Prostate gland (tissue), 2 donors: ENCODE measurements at regions not wholly inside any gene's neighbourhood (a gene's known extent, or its start where the extent isn't known, plus 50 kb on each side); places are given as distances from the start of the nearest gene placed in this dataset.

ENCODE experiments used
- DNase-seq: peaks from one replicate; pipeline ENCODE4 v3.0.0-alpha.2; 2019; ENCODE audit warnings: low spot score
- H3K27ac ChIP-seq, 2 donors: fragments of 200-600 bp; sonication (generic); 2 replicates each; pipeline ENCODE4 v1.5.1; 2017 to 2019
- H3K27me3 ChIP-seq: fragments of 200-600 bp; sonication (generic); replicated peaks from 2 replicates; pipeline ENCODE4 v1.5.1; 2019; ENCODE audit not compliant: insufficient read depth
- H3K36me3 ChIP-seq, 2 donors: fragments of 200-600 bp; sonication (generic); 1 replicate in 1 of 2; 2 replicates in 1 of 2; pipeline versions ENCODE4 v1.5.1 to v1.8.1; 2017 to 2019
- H3K4me1 ChIP-seq: fragments of 200-600 bp; sonication (generic); replicated peaks from 2 replicates; pipeline ENCODE4 v1.5.1; 2019
- H3K4me3 ChIP-seq, 2 donors: fragments of 200-600 bp; sonication (generic); 2 replicates each; pipeline ENCODE4 v1.5.1; 2017 to 2019
- H3K9me3 ChIP-seq: fragments of 200-600 bp; sonication (generic); 2 replicates; pipeline ENCODE4 v1.5.1; 2017
- CTCF ChIP-seq, 4 experiments: fragments of 200-600 bp in 2 of 4; fragments of 450-650 bp in 2 of 4; sonication (generic) in 2 of 4; IDR thresholded peaks; 1 replicate in 3 of 4; 2 replicates in 1 of 4; pipeline ENCODE4 v1.5.1; 2016 to 2019; ENCODE audit warnings: antibody characterized with exemption in 4 of 4, mild to moderate bottlenecking in 2 of 4, moderate library complexity in 2 of 4
- POLR2A ChIP-seq: fragments of 450-650 bp; IDR thresholded peaks from one replicate; pipeline ENCODE4 v1.6.1; 2016; ENCODE audit warnings: antibody characterized with exemption, mild to moderate bottlenecking
- POLR2AphosphoS5 ChIP-seq: sonication (generic); formaldehyde crosslinking; IDR thresholded peaks from one replicate; pipeline ENCODE4 v1.6.1; 2017; ENCODE audit warnings: antibody characterized with exemption
- WGBS: methylation state at CpG from one replicate; pipeline ENCODE4 v1.1.5; 2018; 5-methylcytosine and 5-hydroxymethylcytosine counted together
- intact Hi-C: fragments of 100-400 bp; cut with DNase I; formaldehyde crosslinking; loops from one replicate; pipeline ENCODE4 v1.14.2; 2022

- TF ChIP-seq CTCF (IDR thresholded peaks at IDR 0.05) (no peak), POLR2AphosphoS5 (no peak), POLR2A (no peak)
- Histone ChIP-seq H3K36me3 (no peaks in the 10 kb centered on the region), H3K27ac (no peak overlapping the region), H3K4me3 (no peak overlapping the region), H3K4me1 (peaks cover 4% of the 10 kb centered on the region), H3K9me3 (no peaks in the 10 kb centered on the region), H3K27me3 (no peaks in the 10 kb centered on the region)
- no peak for DNase-seq
- 65% methylated on average over 3 of the region's 3 CpGs for WGBS
- intact Hi-C loops, result no loop called here
Measured at GRCh38 chr2:67564076-67564475, 166.9 kb downstream of the ETAA1 start.

GRCh38 chr2:67564626-67565025 is 167.5 kb downstream of the ETAA1 start:
- Histone ChIP-seq H3K4me1 (peaks cover 4% of the 10 kb centered on the region), H3K9me3 (no peaks in the 10 kb centered on the region), H3K36me3 (no peaks in the 10 kb centered on the region), H3K27ac (no peak overlapping the region), H3K27me3 (no peaks in the 10 kb centered on the region), H3K4me3 (no peak overlapping the region)
- 65% methylated on average over 3 of the region's 3 CpGs for WGBS
- intact Hi-C loops, result no loop called here
- TF ChIP-seq POLR2A (no peak), CTCF (IDR thresholded peaks at IDR 0.05) (no peak), POLR2AphosphoS5 (no peak)
- no peak for DNase-seq

DNA sequence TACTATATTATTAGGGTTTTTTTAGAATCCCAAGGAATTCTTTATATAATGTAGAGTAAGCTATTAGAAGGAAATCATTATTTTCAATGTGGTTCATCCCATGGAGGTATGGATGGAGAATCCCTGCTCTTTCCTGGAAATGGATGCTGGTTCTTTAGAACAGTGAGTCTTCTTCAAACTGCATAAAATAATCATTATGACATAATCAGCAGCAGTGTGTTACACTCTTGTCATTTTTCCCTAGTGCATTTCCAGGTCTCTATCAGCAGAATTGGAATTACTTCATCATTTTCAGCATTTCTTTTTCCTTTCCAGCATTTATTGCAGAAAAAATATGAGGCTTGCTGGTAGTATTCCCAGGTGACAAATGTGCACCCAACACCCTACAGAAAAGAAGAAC is 168.1 kb downstream of the ETAA1 start:
- Histone ChIP-seq H3K36me3 (no peaks in the 10 kb centered on the region), H3K9me3 (no peaks in the 10 kb centered on the region), H3K4me1 (peaks cover 4% of the 10 kb centered on the region), H3K27me3 (no peaks in the 10 kb centered on the region), H3K27ac (no peak overlapping the region), H3K4me3 (no peak overlapping the region)
- no peak for TF ChIP-seq POLR2A
- no peak for TF ChIP-seq CTCF (IDR thresholded peaks at IDR 0.05)
- DNase-seq, result no peak
- intact Hi-C loops, result no loop called here

DNA sequence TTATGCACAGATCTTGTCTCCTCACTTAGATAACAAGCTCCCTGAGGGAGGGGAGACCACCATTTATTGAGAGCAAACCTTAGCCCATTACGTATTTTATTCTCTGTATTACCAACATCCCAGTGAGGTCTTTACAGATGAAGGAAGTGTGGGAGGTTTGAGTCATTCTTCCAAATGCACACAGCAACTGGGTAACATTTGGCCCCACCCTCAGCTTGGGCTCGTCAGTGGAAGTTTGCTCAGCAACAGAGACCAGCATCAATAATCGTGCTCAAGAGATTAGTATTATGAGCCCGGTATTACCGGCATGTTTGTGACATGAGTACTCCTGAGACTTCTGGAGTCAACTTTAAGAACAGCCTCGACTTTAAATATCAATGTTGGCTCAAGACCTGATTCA is 168.6 kb downstream of the ETAA1 start:
- Histone ChIP-seq H3K27me3 (no peaks in the 10 kb centered on the region), H3K36me3 (no peaks in the 10 kb centered on the region), H3K4me1 (peaks cover 4% of the 10 kb centered on the region), H3K9me3 (no peaks in the 10 kb centered on the region), H3K4me3 (no peak overlapping the region), H3K27ac (no peak overlapping the region)
- 86% methylated on average over 6 of the region's 6 CpGs for WGBS
- TF ChIP-seq POLR2AphosphoS5 (no peak), POLR2A (no peak), CTCF (IDR thresholded peaks at IDR 0.05) (no peak)
- intact Hi-C loops, result no loop called here
- no peak for DNase-seq

- peaks cover under 1% of the 10 kb centered on the region for H3K4me1 ChIP-seq
- H3K36me3 ChIP-seq, result no peaks in the 10 kb centered on the region
- no peak for DNase-seq
- H3K27me3 ChIP-seq, result no peaks in the 10 kb centered on the region
- H3K4me3 ChIP-seq, result no peak overlapping the region
- no peaks in the 10 kb centered on the region for H3K9me3 ChIP-seq
- no peak overlapping the region for H3K27ac ChIP-seq
- intact Hi-C loops, result no loop called here
- no peak for TF ChIP-seq POLR2A
- no peak for TF ChIP-seq POLR2AphosphoS5
- no peak for TF ChIP-seq CTCF (IDR thresholded peaks at IDR 0.05)
Measured at GRCh38 chr2:67566285-67566684, 169.2 kb downstream of the ETAA1 start.
